NB4 (cell line): ENCODE measurements at regions not wholly inside any gene's neighbourhood (a gene's known extent, or its start where the extent isn't known, plus 50 kb on each side); places are given as distances from the start of the nearest gene placed in this dataset.

Experiments
- DNase-seq: peaks from one replicate; pipeline ENCODE4 v3.0.0; 2010; ENCODE audit warnings: low read depth
- H3K4me3 ChIP-seq: one replicate; pipeline ENCODE4 v1.5.1; 2011; ENCODE audit warnings: mild to moderate bottlenecking, low read depth, low read length, moderate library complexity
- MYC ChIP-seq: IDR thresholded peaks from 2 replicates; pipeline ENCODE4 v1.6.1; 2011; ENCODE audit warnings: low read depth, low read length
- POLR2A ChIP-seq: IDR thresholded peaks from 2 replicates; pipeline ENCODE4 v1.6.1; 2011; ENCODE audit warnings: mild to moderate bottlenecking; ENCODE audit not compliant: insufficient read length; ENCODE audit errors: extremely low read depth
- TF ChIP-seq, protein P1 (sequence below): IDR thresholded peaks from 2 replicates; pipeline ENCODE4 v1.6.1; 2011; ENCODE audit warnings: low read depth, low read length
- TF ChIP-seq, protein P2 (sequence below): IDR thresholded peaks from one replicate; pipeline ENCODE4 v1.5.1; 2012; ENCODE audit warnings: low read depth, low read length

DNA sequence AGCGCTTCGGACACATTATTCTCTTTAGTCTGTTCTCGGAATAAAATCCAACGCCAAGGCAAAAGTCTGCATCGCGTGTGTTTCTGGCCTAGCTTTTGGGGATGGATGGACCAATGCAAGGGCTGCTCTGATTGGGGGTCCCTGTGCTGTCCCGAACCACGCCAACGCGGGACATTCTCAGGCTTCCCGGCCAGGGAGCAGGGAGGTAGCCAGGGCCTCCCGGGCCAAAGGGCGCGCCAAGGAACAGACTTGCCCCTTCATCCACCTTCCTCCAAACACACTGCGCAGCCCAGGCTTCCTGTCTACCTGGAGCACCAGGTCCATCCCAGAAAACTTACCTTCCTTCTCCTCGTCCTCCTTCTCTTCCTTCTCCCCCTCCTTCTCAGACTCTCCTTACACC lies 113.0 kb upstream of the SELENOP start:
- H3K4me3 ChIP-seq, result no peak overlapping the region
- TF ChIP-seq MYC, result no peak
- TF ChIP-seq POLR2A, result no peak
- TF ChIP-seq, protein P1, sequence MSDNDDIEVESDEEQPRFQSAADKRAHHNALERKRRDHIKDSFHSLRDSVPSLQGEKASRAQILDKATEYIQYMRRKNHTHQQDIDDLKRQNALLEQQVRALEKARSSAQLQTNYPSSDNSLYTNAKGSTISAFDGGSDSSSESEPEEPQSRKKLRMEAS, result no peak
- TF ChIP-seq, protein P2, sequence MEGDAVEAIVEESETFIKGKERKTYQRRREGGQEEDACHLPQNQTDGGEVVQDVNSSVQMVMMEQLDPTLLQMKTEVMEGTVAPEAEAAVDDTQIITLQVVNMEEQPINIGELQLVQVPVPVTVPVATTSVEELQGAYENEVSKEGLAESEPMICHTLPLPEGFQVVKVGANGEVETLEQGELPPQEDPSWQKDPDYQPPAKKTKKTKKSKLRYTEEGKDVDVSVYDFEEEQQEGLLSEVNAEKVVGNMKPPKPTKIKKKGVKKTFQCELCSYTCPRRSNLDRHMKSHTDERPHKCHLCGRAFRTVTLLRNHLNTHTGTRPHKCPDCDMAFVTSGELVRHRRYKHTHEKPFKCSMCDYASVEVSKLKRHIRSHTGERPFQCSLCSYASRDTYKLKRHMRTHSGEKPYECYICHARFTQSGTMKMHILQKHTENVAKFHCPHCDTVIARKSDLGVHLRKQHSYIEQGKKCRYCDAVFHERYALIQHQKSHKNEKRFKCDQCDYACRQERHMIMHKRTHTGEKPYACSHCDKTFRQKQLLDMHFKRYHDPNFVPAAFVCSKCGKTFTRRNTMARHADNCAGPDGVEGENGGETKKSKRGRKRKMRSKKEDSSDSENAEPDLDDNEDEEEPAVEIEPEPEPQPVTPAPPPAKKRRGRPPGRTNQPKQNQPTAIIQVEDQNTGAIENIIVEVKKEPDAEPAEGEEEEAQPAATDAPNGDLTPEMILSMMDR, result no peak
- DNase-seq, result no peak

DNA sequence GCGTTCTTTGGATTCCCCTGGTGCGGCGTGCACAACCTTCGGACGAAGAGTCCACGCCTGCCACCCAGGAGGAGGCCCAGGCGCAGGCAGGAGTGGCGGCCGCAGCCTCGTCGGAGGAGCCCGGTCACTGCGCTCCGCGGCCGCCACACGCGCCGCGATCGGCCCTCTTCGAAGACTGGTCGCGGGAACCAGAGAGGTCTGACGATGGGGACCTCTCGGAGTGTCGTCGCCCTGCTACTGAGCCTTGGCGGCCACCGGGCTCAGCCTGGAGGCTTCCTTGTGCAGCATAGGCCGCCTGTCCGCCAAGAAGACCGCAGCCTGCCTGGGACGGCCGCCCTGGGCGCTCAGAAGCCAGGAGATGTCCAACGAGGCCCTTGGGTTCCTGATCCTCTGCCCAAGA lies 112.5 kb upstream of the SELENOP start:
- DNase-seq, result no peak
- TF ChIP-seq, protein P1, result no peak
- TF ChIP-seq MYC (no peak), POLR2A (no peak)
- TF ChIP-seq, protein P2, result no peak
- no peak overlapping the region for H3K4me3 ChIP-seq

DNA sequence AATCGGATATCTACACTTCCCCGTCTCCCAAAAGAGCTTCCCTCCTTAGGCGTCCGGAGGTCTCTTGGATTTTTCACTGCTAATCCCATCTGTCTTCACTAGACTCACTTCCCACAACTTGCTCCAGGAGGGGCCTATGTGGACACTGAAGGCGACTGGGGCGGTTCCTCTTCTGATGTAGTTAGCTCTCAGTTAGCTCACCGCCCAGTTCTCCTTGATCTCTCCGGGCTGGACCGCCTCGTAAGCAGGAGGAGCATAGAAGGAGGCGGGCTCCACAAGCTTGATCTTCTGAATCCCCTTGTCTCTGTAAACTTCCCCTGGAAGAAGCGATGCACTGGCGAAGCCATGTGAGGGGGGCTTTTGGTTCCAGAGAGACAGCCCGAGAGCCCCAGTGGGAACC lies 112.0 kb upstream of the SELENOP start:
- TF ChIP-seq, protein P1, result no peak
- TF ChIP-seq MYC (no peak), POLR2A (no peak)
- TF ChIP-seq, protein P2, result no peak
- no peak overlapping the region for H3K4me3 ChIP-seq
- no peak for DNase-seq

DNA sequence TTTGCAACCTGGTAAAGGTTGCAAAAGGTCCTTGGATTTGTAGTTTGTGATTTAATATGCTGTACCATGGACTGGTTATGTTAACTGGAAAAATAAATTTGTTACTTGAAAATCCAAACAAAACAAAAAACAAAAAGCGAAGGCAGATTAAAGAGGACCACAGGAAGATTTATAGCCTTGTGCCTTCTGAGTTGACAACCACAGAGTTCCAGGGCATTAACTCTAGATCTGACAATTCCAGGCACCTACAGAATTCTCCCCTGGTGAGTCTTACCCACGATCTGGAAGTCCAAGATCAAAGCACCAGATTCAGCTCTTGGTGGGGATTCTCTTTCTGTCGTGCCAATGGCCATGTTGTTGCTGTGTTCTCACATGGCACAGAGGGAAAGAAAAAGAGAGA lies 107.9 kb upstream of the SELENOP start:
- no peak for DNase-seq
- TF ChIP-seq, protein P2, result no peak
- TF ChIP-seq POLR2A (no peak), MYC (no peak)
- TF ChIP-seq, protein P1, result no peak
- H3K4me3 ChIP-seq, result no peak overlapping the region

DNA sequence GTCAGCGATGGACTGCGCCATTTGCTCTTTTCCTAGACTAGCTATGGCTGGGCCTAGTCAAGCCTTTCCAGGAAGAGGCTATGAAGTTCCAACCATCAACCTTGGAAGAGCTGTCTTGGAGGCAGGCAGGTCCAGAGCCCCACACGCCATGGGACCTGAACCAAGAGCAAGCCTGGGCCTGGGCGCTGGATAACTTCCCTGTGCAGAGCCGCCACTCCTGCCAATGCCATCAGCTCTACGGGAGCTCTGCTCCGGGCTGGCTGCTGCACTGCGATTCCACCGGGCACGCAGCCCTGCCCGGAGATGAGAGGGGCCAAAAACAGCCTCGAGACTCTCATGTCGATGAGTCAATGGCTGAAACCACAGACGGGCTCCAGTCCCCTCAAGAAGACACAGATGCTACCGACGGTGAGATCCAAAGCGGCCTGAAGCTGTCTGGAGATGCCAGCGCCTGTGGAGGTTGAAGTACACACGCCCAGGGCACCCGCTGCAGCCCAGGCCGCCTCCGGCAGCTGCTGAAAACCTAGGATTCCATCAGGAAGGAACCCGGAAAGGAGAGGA lies 103.7 kb upstream of the SELENOP start:
- no peak overlapping the region for H3K4me3 ChIP-seq
- no peak for DNase-seq
- no peak for TF ChIP-seq MYC

DNA sequence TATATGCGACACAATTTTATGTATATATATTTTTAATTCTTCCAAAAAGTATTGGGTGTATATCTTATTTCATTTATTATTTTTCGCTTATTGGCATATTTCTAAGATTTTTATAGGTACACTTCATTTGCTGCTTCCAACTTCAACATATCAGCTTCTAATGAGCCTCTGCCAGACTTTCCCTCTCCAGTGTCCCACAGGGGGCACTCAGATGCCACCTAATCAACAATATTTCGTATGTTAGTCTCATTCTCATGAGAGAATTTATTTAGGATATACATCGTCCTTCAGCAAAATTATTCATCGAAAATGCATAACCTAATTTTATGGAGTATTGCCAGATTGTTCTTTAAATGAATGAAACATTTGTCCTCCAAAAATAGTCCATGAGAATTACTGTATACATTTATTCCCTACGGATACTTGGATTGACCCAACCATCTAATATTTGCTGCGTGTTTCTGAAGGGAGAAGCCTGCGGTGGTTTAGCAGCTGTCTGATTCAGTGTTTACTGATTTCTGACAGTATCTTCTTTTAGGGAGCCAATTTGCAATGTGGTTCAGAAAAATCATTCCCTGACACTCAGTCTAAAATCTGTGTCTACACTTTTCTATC lies 100.6 kb upstream of the SELENOP start:
- H3K4me3 ChIP-seq, result no peak overlapping the region
- peak; percentile 71 for DNase-seq
- no peak for TF ChIP-seq MYC
- TF ChIP-seq, protein P1, result no peak
- TF ChIP-seq, protein P2, result peak; percentile 50
- no peak for TF ChIP-seq POLR2A
